ENCODE measurements at regions not wholly inside any gene's neighbourhood (a gene's known extent, or its start where the extent isn't known, plus 50 kb on each side); places are given as distances from the start of the nearest gene placed in this dataset.

DNA sequence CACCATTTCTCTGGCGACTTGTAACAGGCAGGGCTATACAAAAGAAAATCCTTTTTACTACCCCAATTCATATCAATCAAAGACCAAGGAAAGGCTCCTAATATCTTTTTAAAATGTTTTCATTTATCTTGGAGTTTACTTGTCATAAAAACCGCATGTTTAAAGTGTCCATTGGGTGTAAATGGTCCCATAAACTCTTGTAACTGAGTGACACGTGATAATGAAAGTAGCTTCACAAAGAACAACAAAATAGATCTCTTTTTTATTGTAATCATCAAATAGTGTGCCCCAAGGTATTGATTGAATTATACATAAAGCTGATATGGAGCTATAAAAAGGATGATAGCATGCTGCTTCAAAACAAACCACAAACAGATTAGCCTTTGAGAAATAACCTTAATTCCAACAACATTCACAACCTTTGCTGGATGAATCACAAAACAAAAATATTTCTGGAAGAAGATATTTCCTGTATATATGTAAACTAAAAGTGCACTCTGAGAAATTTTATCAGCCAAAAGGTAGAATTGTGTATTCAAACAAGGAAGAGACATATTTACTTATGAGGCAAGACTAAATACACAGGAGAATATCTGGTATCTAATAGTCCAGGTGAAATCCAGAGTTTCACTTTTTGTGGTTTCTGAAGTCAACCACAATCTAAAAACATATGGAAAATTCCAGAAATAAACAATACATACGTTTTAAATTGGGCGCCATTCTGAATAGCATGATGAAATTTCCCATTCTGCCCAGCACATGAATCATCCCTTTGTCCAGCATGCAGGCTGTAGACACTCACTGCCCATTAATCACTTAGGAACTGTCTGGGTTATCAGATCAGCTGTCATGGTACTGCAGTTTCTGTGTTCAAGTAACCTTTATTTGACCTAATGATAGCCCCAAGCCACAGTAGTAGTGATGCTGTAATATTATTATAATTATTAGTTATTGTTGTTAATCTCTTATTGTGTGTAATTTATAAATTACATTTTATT lies 237.5 kb downstream of the PIK3C3 start:
- Histone ChIP-seq H3K9ac (ENCODE audit: low read length in 3 of 3) (no peak overlapping the region), H3K4me3 (ENCODE audit: low read length in 3 of 3) (no peak overlapping the region), H3K27me3 (ENCODE audit: control insufficient read depth, insufficient read depth, low read length) (no peaks in the 10 kb centered on the region), H3K27ac (ENCODE audit: low read depth in 2 of 2, low read length in 2 of 2) (no peak overlapping the region), H3K4me1 (ENCODE audit: control insufficient read depth in 2 of 3, insufficient read depth in 2 of 3, low read depth in 1 of 3, low read length in 3 of 3) (no peaks in the 10 kb centered on the region), H3K9me3 (ENCODE audit: control insufficient read depth in 2 of 3, insufficient read depth in 1 of 3, low read length in 3 of 3) (peaks cover 0 to 5% (median 0%) of the 10 kb centered on the region in 3 donors), H3K36me3 (ENCODE audit: control insufficient read depth in 2 of 3, insufficient read depth in 3 of 3, low read length in 3 of 3) (no peaks in the 10 kb centered on the region)
- DNase-seq (no peak), FAIRE-seq (no peak)
- TF ChIP-seq, protein P1, sequence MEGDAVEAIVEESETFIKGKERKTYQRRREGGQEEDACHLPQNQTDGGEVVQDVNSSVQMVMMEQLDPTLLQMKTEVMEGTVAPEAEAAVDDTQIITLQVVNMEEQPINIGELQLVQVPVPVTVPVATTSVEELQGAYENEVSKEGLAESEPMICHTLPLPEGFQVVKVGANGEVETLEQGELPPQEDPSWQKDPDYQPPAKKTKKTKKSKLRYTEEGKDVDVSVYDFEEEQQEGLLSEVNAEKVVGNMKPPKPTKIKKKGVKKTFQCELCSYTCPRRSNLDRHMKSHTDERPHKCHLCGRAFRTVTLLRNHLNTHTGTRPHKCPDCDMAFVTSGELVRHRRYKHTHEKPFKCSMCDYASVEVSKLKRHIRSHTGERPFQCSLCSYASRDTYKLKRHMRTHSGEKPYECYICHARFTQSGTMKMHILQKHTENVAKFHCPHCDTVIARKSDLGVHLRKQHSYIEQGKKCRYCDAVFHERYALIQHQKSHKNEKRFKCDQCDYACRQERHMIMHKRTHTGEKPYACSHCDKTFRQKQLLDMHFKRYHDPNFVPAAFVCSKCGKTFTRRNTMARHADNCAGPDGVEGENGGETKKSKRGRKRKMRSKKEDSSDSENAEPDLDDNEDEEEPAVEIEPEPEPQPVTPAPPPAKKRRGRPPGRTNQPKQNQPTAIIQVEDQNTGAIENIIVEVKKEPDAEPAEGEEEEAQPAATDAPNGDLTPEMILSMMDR (IDR thresholded peaks at IDR 0.05; ENCODE audit: borderline replicate concordance, extremely low read depth, insufficient read depth): no peak
- intact Hi-C loops (cut with DNase I): no loop called here

DNA sequence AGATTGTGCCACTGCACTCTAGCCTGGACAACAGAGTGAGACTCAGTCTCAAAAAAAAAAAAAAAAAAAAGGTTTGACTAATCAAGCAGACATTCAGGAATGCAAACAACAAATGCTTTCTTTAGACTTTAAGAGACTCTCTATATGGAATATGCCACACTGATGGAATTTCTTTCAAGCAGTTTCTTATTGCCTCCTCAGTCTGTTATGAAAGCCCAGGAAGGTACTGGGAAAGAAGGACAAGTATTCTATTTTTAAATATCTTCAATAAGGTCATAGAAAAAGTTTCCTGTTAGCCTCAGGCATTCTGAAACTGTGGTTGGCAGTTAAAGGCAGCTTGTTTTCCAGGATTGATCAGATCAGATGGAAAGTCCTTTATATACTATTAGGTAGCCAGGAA lies 241.6 kb downstream of the PIK3C3 start:
- H3K4me1 ChIP-seq (ENCODE audit: control insufficient read depth in 2 of 3, insufficient read depth in 2 of 3, low read depth in 1 of 3, low read length in 3 of 3): no peaks in the 10 kb centered on the region
- H3K36me3 ChIP-seq (ENCODE audit: control insufficient read depth in 2 of 3, insufficient read depth in 3 of 3, low read length in 3 of 3): no peaks in the 10 kb centered on the region
- TF ChIP-seq, protein P1 (IDR thresholded peaks at IDR 0.05; ENCODE audit: borderline replicate concordance, extremely low read depth, insufficient read depth): no peak
- H3K9me3 ChIP-seq (ENCODE audit: control insufficient read depth in 2 of 3, insufficient read depth in 1 of 3, low read length in 3 of 3): no peaks in the 10 kb centered on the region
- H3K27ac ChIP-seq (ENCODE audit: low read depth in 2 of 2, low read length in 2 of 2): no peak overlapping the region
- no peak for DNase-seq
- H3K9ac ChIP-seq (ENCODE audit: low read length in 3 of 3): no peak overlapping the region
- no peaks in the 10 kb centered on the region for H3K27me3 ChIP-seq (ENCODE audit: control insufficient read depth, insufficient read depth, low read length)
- FAIRE-seq: no peak
- intact Hi-C loops (cut with DNase I): no loop called here
- H3K4me3 ChIP-seq (ENCODE audit: low read length in 3 of 3): no peak overlapping the region

DNA sequence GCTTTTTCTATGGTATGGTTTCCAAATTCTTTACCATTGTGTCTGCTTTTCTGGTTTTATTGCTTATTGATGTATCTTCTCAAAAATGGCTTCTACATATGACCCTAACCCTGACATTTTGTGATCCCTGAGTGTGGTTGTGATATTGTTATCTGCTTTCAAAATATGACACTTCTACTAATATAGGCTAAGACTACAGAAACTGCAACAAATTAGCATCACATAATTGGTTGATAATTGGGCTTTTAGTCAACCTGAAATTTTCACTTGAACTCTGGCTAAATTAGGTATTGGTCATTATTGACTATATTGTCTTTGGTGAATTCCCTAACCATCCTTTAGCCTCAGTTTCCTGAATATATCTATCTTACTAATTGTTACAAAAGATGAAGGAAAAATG lies 246.1 kb downstream of the PIK3C3 start:
- Histone ChIP-seq H3K9ac (ENCODE audit: low read length in 3 of 3) (no peak overlapping the region), H3K36me3 (ENCODE audit: control insufficient read depth in 2 of 3, insufficient read depth in 3 of 3, low read length in 3 of 3) (no peaks in the 10 kb centered on the region), H3K4me1 (ENCODE audit: control insufficient read depth in 2 of 3, insufficient read depth in 2 of 3, low read depth in 1 of 3, low read length in 3 of 3) (no peaks in the 10 kb centered on the region), H3K27ac (ENCODE audit: low read depth in 2 of 2, low read length in 2 of 2) (no peak overlapping the region), H3K27me3 (ENCODE audit: control insufficient read depth, insufficient read depth, low read length) (no peaks in the 10 kb centered on the region), H3K9me3 (ENCODE audit: control insufficient read depth in 2 of 3, insufficient read depth in 1 of 3, low read length in 3 of 3) (no peaks in the 10 kb centered on the region), H3K4me3 (ENCODE audit: low read length in 3 of 3) (no peak overlapping the region)
- TF ChIP-seq, protein P1 (IDR thresholded peaks at IDR 0.05; ENCODE audit: borderline replicate concordance, extremely low read depth, insufficient read depth): no peak
- DNase-seq (no peak), FAIRE-seq (no peak)
- intact Hi-C loops (cut with DNase I): no loop called here
